ENCODE measurements at regions not wholly inside any gene's neighbourhood (a gene's known extent, or its start where the extent isn't known, plus 50 kb on each side); places are given as distances from the start of the nearest gene placed in this dataset.

- Histone ChIP-seq H3K9me3 (ENCODE audit: low read length) (no peaks in the 10 kb centered on the region), H3K27me3 (ENCODE audit: low read length) (no peaks in the 10 kb centered on the region), H3K4me2 (ENCODE audit: low read length) (no peak overlapping the region), H4K20me1 (ENCODE audit: low read length) (no peaks in the 10 kb centered on the region), H3K27ac (ENCODE audit: low read length) (no peak overlapping the region), H3K36me3 (ENCODE audit: low read depth, low read length) (no peaks in the 10 kb centered on the region), H3K9me2 (replicated peaks; ENCODE audit: low read length) (no peaks in the 10 kb centered on the region), H3K9ac (ENCODE audit: low read length) (no peak overlapping the region), H3K4me3 (ENCODE audit: low read length) (no peak overlapping the region), H2AFZ (ENCODE audit: low read length) (no peak overlapping the region; the same call in 1 of the 2 replicates), H3F3A (ENCODE audit: low read length, unreplicated experiment) (no peaks in the 10 kb centered on the region), H3K79me2 (ENCODE audit: low read length) (no peaks in the 10 kb centered on the region), H3K4me1 (ENCODE audit: insufficient read depth, low read length) (no peaks in the 10 kb centered on the region)
- intact Hi-C loops (cut with micrococcal nuclease), result no loop called here
- TF ChIP-seq EZH2phosphoT487 (IDR thresholded peaks at IDR 0.05; ENCODE audit: borderline replicate concordance, low read length), result no peak
- TF ChIP-seq EZH2 (IDR thresholded peaks at IDR 0.05; ENCODE audit: low read length, unreplicated experiment), result no peak
- no peak for TF ChIP-seq CTCF (conservative IDR thresholded peaks at IDR 0.05; ENCODE audit: low read depth, low read length)
- POLR2A ChIA-PET (ENCODE audit: unreplicated experiment), result no interaction called here
- no peak for DNase-seq
- BruUV-seq (replicated peaks), result no TSS peak
- CTCF ChIA-PET, result interaction anchor here (1.5 kb wide), 1 partner anchor 86 kb away, joined by 3 read pairs; no protein-coding TSS in a partner anchor
- ATAC-seq, result no peak
Observed at GRCh38 chr2:37501113-37501512, 156.7 kb downstream of the QPCT start.

- Histone ChIP-seq H4K20me1 (ENCODE audit: low read length) (no peaks in the 10 kb centered on the region), H3K36me3 (ENCODE audit: low read depth, low read length) (no peaks in the 10 kb centered on the region), H3K4me3 (ENCODE audit: low read length) (no peak overlapping the region), H3K27ac (ENCODE audit: low read length) (no peak overlapping the region), H3F3A (ENCODE audit: low read length, unreplicated experiment) (no peaks in the 10 kb centered on the region), H3K27me3 (ENCODE audit: low read length) (no peaks in the 10 kb centered on the region), H3K9ac (ENCODE audit: low read length) (no peak overlapping the region), H3K79me2 (ENCODE audit: low read length) (no peaks in the 10 kb centered on the region), H3K9me2 (replicated peaks; ENCODE audit: low read length) (no peaks in the 10 kb centered on the region), H2AFZ (ENCODE audit: low read length) (no peak overlapping the region), H3K9me3 (ENCODE audit: low read length) (no peaks in the 10 kb centered on the region), H3K4me1 (ENCODE audit: insufficient read depth, low read length) (no peaks in the 10 kb centered on the region), H3K4me2 (ENCODE audit: low read length) (no peak overlapping the region)
- no TSS peak for BruUV-seq (replicated peaks)
- TF ChIP-seq EZH2phosphoT487 (IDR thresholded peaks at IDR 0.05; ENCODE audit: borderline replicate concordance, low read length) (no peak), CTCF (conservative IDR thresholded peaks at IDR 0.05; ENCODE audit: low read depth, low read length) (no peak), EZH2 (IDR thresholded peaks at IDR 0.05; ENCODE audit: low read length, unreplicated experiment) (no peak)
- intact Hi-C loops (cut with micrococcal nuclease), result no loop called here
- CTCF ChIA-PET, result no interaction called here
- POLR2A ChIA-PET (ENCODE audit: unreplicated experiment), result no interaction called here
- ATAC-seq, result no peak
- no peak for DNase-seq
Observed at GRCh38 chr2:37506407-37507050, 162.1 kb downstream of the QPCT start.

- ATAC-seq, result no peak
- BruUV-seq (replicated peaks), result no TSS peak
- DNase-seq, result no peak
- intact Hi-C loops (cut with micrococcal nuclease), result no loop called here
- Histone ChIP-seq H3K4me3 (ENCODE audit: low read length) (no peak overlapping the region), H3K9ac (ENCODE audit: low read length) (no peak overlapping the region), H2AFZ (ENCODE audit: low read length) (no peak overlapping the region), H3K4me1 (ENCODE audit: insufficient read depth, low read length) (no peaks in the 10 kb centered on the region), H3K27me3 (ENCODE audit: low read length) (no peaks in the 10 kb centered on the region), H3F3A (ENCODE audit: low read length, unreplicated experiment) (no peaks in the 10 kb centered on the region), H3K9me2 (replicated peaks; ENCODE audit: low read length) (no peaks in the 10 kb centered on the region), H3K79me2 (ENCODE audit: low read length) (no peaks in the 10 kb centered on the region), H3K4me2 (ENCODE audit: low read length) (no peak overlapping the region), H3K27ac (ENCODE audit: low read length) (no peak overlapping the region), H3K36me3 (ENCODE audit: low read depth, low read length) (no peaks in the 10 kb centered on the region), H3K9me3 (ENCODE audit: low read length) (no peaks in the 10 kb centered on the region), H4K20me1 (ENCODE audit: low read length) (no peaks in the 10 kb centered on the region)
- CTCF ChIA-PET, result no interaction called here
- POLR2A ChIA-PET (ENCODE audit: unreplicated experiment), result no interaction called here
- TF ChIP-seq CTCF (conservative IDR thresholded peaks at IDR 0.05; ENCODE audit: low read depth, low read length), result no peak
Observed at GRCh38 chr2:37507051-37507410, 162.6 kb downstream of the QPCT start.
